Prostate gland (tissue), 2 donors: ENCODE measurements at regions not wholly inside any gene's neighbourhood (a gene's known extent, or its start where the extent isn't known, plus 50 kb on each side); places are given as distances from the start of the nearest gene placed in this dataset.

Experiments used
- DNase-seq: peaks from one replicate; pipeline ENCODE4 v3.0.0-alpha.2; 2019; ENCODE audit warnings: low spot score
- H3K27ac ChIP-seq, 2 donors: fragments of 200-600 bp; sonication (generic); 2 replicates each; pipeline ENCODE4 v1.5.1; 2017 to 2019
- H3K27me3 ChIP-seq: fragments of 200-600 bp; sonication (generic); replicated peaks from 2 replicates; pipeline ENCODE4 v1.5.1; 2019; ENCODE audit not compliant: insufficient read depth
- H3K36me3 ChIP-seq, 2 donors: fragments of 200-600 bp; sonication (generic); 1 replicate in 1 of 2; 2 replicates in 1 of 2; pipeline versions ENCODE4 v1.5.1 to v1.8.1; 2017 to 2019
- H3K4me1 ChIP-seq: fragments of 200-600 bp; sonication (generic); replicated peaks from 2 replicates; pipeline ENCODE4 v1.5.1; 2019
- H3K4me3 ChIP-seq, 2 donors: fragments of 200-600 bp; sonication (generic); 2 replicates each; pipeline ENCODE4 v1.5.1; 2017 to 2019
- H3K9me3 ChIP-seq: fragments of 200-600 bp; sonication (generic); 2 replicates; pipeline ENCODE4 v1.5.1; 2017
- POLR2A ChIP-seq: fragments of 450-650 bp; IDR thresholded peaks from one replicate; pipeline ENCODE4 v1.6.1; 2016; ENCODE audit warnings: antibody characterized with exemption, mild to moderate bottlenecking
- POLR2AphosphoS5 ChIP-seq: sonication (generic); formaldehyde crosslinking; IDR thresholded peaks from one replicate; pipeline ENCODE4 v1.6.1; 2017; ENCODE audit warnings: antibody characterized with exemption
- WGBS: methylation state at CpG from one replicate; pipeline ENCODE4 v1.1.5; 2018; 5-methylcytosine and 5-hydroxymethylcytosine counted together
- intact Hi-C: fragments of 100-400 bp; cut with DNase I; formaldehyde crosslinking; loops from one replicate; pipeline ENCODE4 v1.14.2; 2022
- TF ChIP-seq, protein P1 (sequence below), 4 experiments: fragments of 200-600 bp in 2 of 4; fragments of 450-650 bp in 2 of 4; sonication (generic) in 2 of 4; IDR thresholded peaks; 1 replicate in 3 of 4; 2 replicates in 1 of 4; pipeline ENCODE4 v1.5.1; 2016 to 2019; ENCODE audit warnings: antibody characterized with exemption in 4 of 4, mild to moderate bottlenecking in 2 of 4, moderate library complexity in 2 of 4

DNA sequence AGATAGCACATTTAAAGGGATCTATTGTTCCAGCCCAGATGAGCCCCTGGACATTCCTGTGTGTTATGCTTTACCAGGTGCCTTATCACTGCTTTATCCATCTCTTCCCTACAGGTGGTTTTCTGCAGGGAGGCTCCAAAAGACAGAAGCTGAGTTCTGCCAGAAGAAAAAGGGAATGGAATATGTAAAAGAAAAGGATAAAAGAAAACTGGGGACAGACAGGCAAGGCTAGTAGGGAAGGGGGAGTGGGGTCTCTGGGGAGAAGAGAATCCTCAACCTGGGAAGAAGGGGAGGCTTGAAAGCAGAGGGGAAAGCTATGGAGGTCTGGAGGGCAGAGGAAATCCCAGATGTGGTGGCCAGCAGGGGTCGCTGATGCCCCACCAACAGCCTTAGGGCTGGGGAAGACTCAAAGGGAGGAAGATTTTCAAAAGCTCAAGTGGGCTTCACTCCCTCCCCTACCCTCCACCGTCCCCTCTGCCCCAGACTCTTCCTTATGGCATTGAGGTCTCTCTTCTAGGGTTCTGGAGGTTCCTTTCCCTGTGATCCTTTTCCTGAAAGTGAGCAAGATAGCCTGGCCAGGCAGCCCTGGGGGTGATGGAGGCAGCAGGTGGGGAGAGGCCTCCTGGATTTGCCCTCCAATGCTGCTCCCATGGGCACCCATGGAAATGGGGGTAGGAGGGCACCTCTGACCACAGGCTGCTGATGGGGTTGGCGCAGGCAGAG lies 178.1 kb upstream of the PKDCC start:
- Histone ChIP-seq H3K4me1 (no peaks in the 10 kb centered on the region), H3K27me3 (no peaks in the 10 kb centered on the region), H3K9me3 (no peaks in the 10 kb centered on the region), H3K36me3 (no peaks in the 10 kb centered on the region), H3K27ac (no peak overlapping the region), H3K4me3 (no peak overlapping the region)
- peak; percentile 56 for DNase-seq
- TF ChIP-seq POLR2AphosphoS5 (peak; percentile 15), POLR2A (no peak)
- TF ChIP-seq, protein P1, sequence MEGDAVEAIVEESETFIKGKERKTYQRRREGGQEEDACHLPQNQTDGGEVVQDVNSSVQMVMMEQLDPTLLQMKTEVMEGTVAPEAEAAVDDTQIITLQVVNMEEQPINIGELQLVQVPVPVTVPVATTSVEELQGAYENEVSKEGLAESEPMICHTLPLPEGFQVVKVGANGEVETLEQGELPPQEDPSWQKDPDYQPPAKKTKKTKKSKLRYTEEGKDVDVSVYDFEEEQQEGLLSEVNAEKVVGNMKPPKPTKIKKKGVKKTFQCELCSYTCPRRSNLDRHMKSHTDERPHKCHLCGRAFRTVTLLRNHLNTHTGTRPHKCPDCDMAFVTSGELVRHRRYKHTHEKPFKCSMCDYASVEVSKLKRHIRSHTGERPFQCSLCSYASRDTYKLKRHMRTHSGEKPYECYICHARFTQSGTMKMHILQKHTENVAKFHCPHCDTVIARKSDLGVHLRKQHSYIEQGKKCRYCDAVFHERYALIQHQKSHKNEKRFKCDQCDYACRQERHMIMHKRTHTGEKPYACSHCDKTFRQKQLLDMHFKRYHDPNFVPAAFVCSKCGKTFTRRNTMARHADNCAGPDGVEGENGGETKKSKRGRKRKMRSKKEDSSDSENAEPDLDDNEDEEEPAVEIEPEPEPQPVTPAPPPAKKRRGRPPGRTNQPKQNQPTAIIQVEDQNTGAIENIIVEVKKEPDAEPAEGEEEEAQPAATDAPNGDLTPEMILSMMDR (IDR thresholded peaks at IDR 0.05), result peak; percentile 80 to 90 (median 86)
- intact Hi-C loops, result loop anchor here (2.0 to 10.0 kb wide), 2 partner anchors 95 to 217 kb away; no protein-coding TSS in a partner anchor
- WGBS, result 34% methylated on average over 3 of the region's 3 CpGs

DNA sequence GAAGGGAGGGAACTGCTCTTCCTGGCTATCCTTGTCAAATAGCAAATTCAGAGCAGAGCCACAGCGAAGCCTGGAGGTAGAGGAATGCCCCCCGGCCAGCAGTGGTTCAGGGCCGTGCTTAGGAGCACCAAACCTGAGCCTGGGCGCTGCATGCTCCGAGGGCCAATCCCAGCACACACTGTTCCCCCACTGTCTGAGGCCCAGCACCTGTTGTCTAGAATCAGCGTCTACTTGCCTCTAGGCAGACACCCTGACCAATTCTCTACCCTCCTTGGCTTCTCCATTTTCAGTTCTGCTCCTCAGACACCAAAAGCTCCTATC lies 177.6 kb upstream of the PKDCC start:
- Histone ChIP-seq H3K27me3 (no peaks in the 10 kb centered on the region), H3K27ac (no peak overlapping the region), H3K36me3 (no peaks in the 10 kb centered on the region), H3K4me3 (no peak overlapping the region), H3K9me3 (no peaks in the 10 kb centered on the region), H3K4me1 (no peaks in the 10 kb centered on the region)
- TF ChIP-seq POLR2AphosphoS5, result no peak
- TF ChIP-seq, protein P1 (IDR thresholded peaks at IDR 0.05), result no peak
- TF ChIP-seq POLR2A, result no peak
- no peak for DNase-seq
- 86% methylated on average over 6 of the region's 6 CpGs for WGBS
- intact Hi-C loops, result loop anchor here (2.0 to 10.0 kb wide), 2 partner anchors 95 to 217 kb away; no protein-coding TSS in a partner anchor

DNA sequence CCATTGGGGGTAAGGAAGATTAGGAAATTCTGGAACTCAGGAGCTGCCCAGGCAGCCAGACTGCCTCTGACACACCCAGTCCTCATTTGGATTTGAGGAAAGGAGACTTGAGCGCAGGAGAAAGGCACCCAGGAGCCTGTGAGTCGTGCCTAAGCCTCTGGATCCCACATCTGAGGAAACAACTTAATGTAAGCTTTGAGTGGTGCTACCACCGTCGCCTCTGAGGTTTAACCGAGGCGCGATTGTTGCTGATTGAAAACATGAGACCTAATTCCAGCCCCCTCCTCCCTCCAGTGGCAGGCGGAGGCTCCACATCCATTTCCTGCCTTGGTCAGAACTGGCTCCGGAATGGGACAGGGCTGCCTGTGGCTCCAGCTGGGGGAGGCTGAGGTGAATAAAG lies 176.7 kb upstream of the PKDCC start:
- 68% methylated on average over 9 of the region's 9 CpGs for WGBS
- Histone ChIP-seq H3K27ac (no peak overlapping the region), H3K4me1 (no peaks in the 10 kb centered on the region), H3K27me3 (no peaks in the 10 kb centered on the region), H3K4me3 (no peak overlapping the region), H3K36me3 (no peaks in the 10 kb centered on the region), H3K9me3 (no peaks in the 10 kb centered on the region)
- TF ChIP-seq POLR2AphosphoS5, result no peak
- TF ChIP-seq POLR2A, result no peak
- TF ChIP-seq, protein P1 (IDR thresholded peaks at IDR 0.05), result no peak
- intact Hi-C loops, result loop anchor here (2.0 to 10.0 kb wide), 2 partner anchors 94 to 216 kb away; no protein-coding TSS in a partner anchor
- DNase-seq, result no peak

DNA sequence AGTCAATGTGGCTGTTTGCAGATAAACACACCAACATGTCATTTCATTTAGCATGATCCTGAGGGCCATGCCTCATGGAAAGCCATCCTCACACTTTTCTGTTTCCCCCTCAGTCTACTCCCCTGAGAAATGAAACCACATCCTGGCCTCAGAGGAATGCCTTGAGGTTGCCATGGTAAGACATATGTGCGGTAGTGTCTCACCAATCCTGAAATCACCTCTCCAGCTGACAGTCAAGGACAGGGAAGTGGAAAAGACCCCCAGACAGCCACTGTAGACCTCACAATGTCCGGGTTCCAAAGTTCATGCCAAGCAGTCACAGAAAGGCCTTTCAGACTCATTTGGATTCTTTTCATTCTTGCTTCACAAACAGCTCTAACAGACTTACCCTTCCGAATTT lies 175.2 kb upstream of the PKDCC start:
- Histone ChIP-seq H3K4me1 (no peaks in the 10 kb centered on the region), H3K9me3 (no peaks in the 10 kb centered on the region), H3K36me3 (no peaks in the 10 kb centered on the region), H3K27me3 (no peaks in the 10 kb centered on the region), H3K27ac (no peak overlapping the region), H3K4me3 (no peak overlapping the region)
- WGBS, result 72% methylated on average over 3 of the region's 3 CpGs
- TF ChIP-seq, protein P1 (IDR thresholded peaks at IDR 0.05), result no peak
- TF ChIP-seq POLR2A, result no peak
- no peak for TF ChIP-seq POLR2AphosphoS5
- DNase-seq, result no peak
- intact Hi-C loops, result loop anchor here (10.0 kb wide), 1 partner anchor 92 kb away; no protein-coding TSS in a partner anchor
